ENCODE measurements at regions not wholly inside any gene's neighbourhood (a gene's known extent, or its start where the extent isn't known, plus 50 kb on each side); places are given as distances from the start of the nearest gene placed in this dataset.

DNA sequence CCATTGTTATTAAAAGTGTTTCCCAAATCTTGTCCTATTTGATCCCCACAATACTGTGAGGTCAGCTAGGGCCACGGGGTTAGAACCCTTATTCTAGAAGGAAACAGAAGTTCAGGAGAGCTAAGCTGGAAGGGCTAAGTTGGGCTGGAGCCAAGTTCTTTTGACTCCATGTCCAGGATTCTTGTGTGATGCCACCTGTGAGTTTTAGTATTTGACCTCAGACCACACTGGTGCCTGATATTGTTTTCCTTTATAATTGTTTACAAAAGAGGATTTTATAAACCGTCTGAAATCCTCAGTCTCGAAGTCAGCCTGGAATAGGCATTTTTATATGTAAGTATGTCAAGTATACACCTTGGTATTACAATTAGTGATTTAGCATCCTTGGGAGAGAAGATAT lies 332.7 kb downstream of the CBLN1 start:
- Histone ChIP-seq H3K4me1 (ENCODE audit: control insufficient read depth in 2 of 3, insufficient read depth in 2 of 3, low read depth in 1 of 3, low read length in 3 of 3) (no peaks in the 10 kb centered on the region), H3K27me3 (ENCODE audit: control insufficient read depth, insufficient read depth, low read length) (no peaks in the 10 kb centered on the region), H3K4me3 (ENCODE audit: low read length in 3 of 3) (no peak overlapping the region), H3K9me3 (ENCODE audit: control insufficient read depth in 2 of 3, insufficient read depth in 1 of 3, low read length in 3 of 3) (no peaks in the 10 kb centered on the region), H3K36me3 (ENCODE audit: control insufficient read depth in 2 of 3, insufficient read depth in 3 of 3, low read length in 3 of 3) (no peaks in the 10 kb centered on the region), H3K9ac (ENCODE audit: low read length in 3 of 3) (no peak overlapping the region), H3K27ac (ENCODE audit: low read depth in 2 of 2, low read length in 2 of 2) (no peak overlapping the region)
- intact Hi-C loops (cut with DNase I): no loop called here
- TF ChIP-seq CTCF (IDR thresholded peaks at IDR 0.05; ENCODE audit: borderline replicate concordance, extremely low read depth, insufficient read depth): no peak
- DNase-seq: no peak
- FAIRE-seq: no peak

GRCh38 chr16:48947371-48947713 lies 334.3 kb downstream of the CBLN1 start:
- Histone ChIP-seq H3K27ac (ENCODE audit: low read depth in 2 of 2, low read length in 2 of 2) (no peak overlapping the region), H3K36me3 (ENCODE audit: control insufficient read depth in 2 of 3, insufficient read depth in 3 of 3, low read length in 3 of 3) (no peaks in the 10 kb centered on the region), H3K4me1 (ENCODE audit: control insufficient read depth in 2 of 3, insufficient read depth in 2 of 3, low read depth in 1 of 3, low read length in 3 of 3) (no peaks in the 10 kb centered on the region), H3K27me3 (ENCODE audit: control insufficient read depth, insufficient read depth, low read length) (no peaks in the 10 kb centered on the region), H3K9me3 (ENCODE audit: control insufficient read depth in 2 of 3, insufficient read depth in 1 of 3, low read length in 3 of 3) (no peaks in the 10 kb centered on the region), H3K4me3 (ENCODE audit: low read length in 3 of 3) (no peak overlapping the region), H3K9ac (ENCODE audit: low read length in 3 of 3) (no peak overlapping the region)
- FAIRE-seq (no peak), DNase-seq (no peak)
- intact Hi-C loops (cut with DNase I): no loop called here
- no peak for TF ChIP-seq CTCF (IDR thresholded peaks at IDR 0.05; ENCODE audit: borderline replicate concordance, extremely low read depth, insufficient read depth)

DNA sequence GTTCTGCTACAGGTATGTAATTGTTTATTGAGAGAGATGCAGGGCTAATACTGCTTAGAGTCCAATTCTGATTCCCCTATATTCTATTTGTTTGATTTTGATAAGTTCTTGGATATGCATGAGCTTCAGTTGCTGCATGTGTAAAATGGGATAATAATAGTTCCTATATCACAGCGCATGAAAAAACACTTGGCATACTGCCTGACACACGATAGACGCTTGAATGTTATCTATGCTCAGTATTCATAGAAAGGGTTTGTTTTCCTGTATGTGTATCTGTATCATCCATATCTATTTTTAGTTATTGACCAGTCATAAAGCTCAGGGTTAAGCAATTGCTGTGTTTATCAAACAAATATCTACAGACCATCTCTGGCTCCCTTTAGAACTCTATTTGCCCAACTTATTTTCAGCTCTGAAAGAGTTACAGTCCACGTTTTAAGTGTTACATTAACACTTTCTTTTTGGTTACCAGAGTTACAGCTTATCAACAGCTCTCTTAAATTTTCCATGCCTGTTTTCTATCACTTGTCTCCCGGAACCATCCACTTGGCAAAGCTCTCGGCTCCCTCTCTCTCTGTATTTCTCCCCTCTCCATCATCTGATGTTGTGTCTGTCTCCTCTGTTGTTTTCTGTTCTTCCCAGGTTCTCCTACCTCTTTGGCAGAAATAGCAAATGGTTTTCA lies 334.8 kb downstream of the CBLN1 start:
- H3K9ac ChIP-seq (ENCODE audit: low read length in 3 of 3): no peak overlapping the region
- FAIRE-seq (no peak), DNase-seq (no peak)
- H3K9me3 ChIP-seq (ENCODE audit: control insufficient read depth in 2 of 3, insufficient read depth in 1 of 3, low read length in 3 of 3): no peaks in the 10 kb centered on the region
- no peaks in the 10 kb centered on the region for H3K4me1 ChIP-seq (ENCODE audit: control insufficient read depth in 2 of 3, insufficient read depth in 2 of 3, low read depth in 1 of 3, low read length in 3 of 3)
- no peaks in the 10 kb centered on the region for H3K36me3 ChIP-seq (ENCODE audit: control insufficient read depth in 2 of 3, insufficient read depth in 3 of 3, low read length in 3 of 3)
- no peak for TF ChIP-seq CTCF (IDR thresholded peaks at IDR 0.05; ENCODE audit: borderline replicate concordance, extremely low read depth, insufficient read depth)
- intact Hi-C loops (cut with DNase I): no loop called here
- no peak overlapping the region for H3K27ac ChIP-seq (ENCODE audit: low read depth in 2 of 2, low read length in 2 of 2)
- no peaks in the 10 kb centered on the region for H3K27me3 ChIP-seq (ENCODE audit: control insufficient read depth, insufficient read depth, low read length)
- no peak overlapping the region for H3K4me3 ChIP-seq (ENCODE audit: low read length in 3 of 3)

GRCh38 chr16:48942996-48943395 lies 333.0 kb upstream of the N4BP1 start:
- Histone ChIP-seq H3K36me3 (ENCODE audit: control insufficient read depth in 2 of 3, insufficient read depth in 3 of 3, low read length in 3 of 3) (no peaks in the 10 kb centered on the region), H3K27me3 (ENCODE audit: control insufficient read depth, insufficient read depth, low read length) (no peaks in the 10 kb centered on the region), H3K9me3 (ENCODE audit: control insufficient read depth in 2 of 3, insufficient read depth in 1 of 3, low read length in 3 of 3) (no peaks in the 10 kb centered on the region), H3K9ac (ENCODE audit: low read length in 3 of 3) (no peak overlapping the region), H3K27ac (ENCODE audit: low read depth in 2 of 2, low read length in 2 of 2) (no peak overlapping the region), H3K4me3 (ENCODE audit: low read length in 3 of 3) (no peak overlapping the region), H3K4me1 (ENCODE audit: control insufficient read depth in 2 of 3, insufficient read depth in 2 of 3, low read depth in 1 of 3, low read length in 3 of 3) (no peaks in the 10 kb centered on the region)
- TF ChIP-seq CTCF (IDR thresholded peaks at IDR 0.05; ENCODE audit: borderline replicate concordance, extremely low read depth, insufficient read depth): no peak
- intact Hi-C loops (cut with DNase I): no loop called here
- FAIRE-seq (no peak), DNase-seq (no peak)
